DOHH2 (cell line): ENCODE measurements at regions not wholly inside any gene's neighbourhood (a gene's known extent, or its start where the extent isn't known, plus 50 kb on each side); places are given as distances from the start of the nearest gene placed in this dataset.
"Not testable (repeated sequence)": the region's sequence is repeated elsewhere in the genome, so short reads cannot be mapped to it uniquely, and the experiment has no call there.

Source experiments
- H3F3A ChIP-seq: fragments of 200-600 bp; sonication (generic), shearing (Covaris generic); 2 replicates; pipeline ENCODE4 v1.6.0; 2016; ENCODE audit warnings: antibody characterized with exemption, mild to moderate bottlenecking; ENCODE audit not compliant: control insufficient read depth, insufficient read depth
- H3K27ac ChIP-seq: fragments of 200-600 bp; sonication (generic); 2 replicates; pipeline ENCODE4 v1.5.1; 2014; ENCODE audit warnings: low read depth, mild to moderate bottlenecking, low read length, moderate library complexity
- H3K27me3 ChIP-seq: fragments of 200-600 bp; sonication (generic); 2 replicates; pipeline ENCODE4 v1.6.1; 2014; ENCODE audit warnings: mild to moderate bottlenecking, low read length, mixed read lengths; ENCODE audit not compliant: control insufficient read depth
- H3K36me3 ChIP-seq: fragments of 200-600 bp; sonication (generic); 2 replicates; pipeline ENCODE4 v1.6.1; 2014; ENCODE audit warnings: mild to moderate bottlenecking, low read length, moderate library complexity, mixed read lengths; ENCODE audit not compliant: control insufficient read depth
- H3K4me1 ChIP-seq: fragments of 200-600 bp; sonication (generic); 2 replicates; pipeline ENCODE4 v1.6.1; 2014; ENCODE audit warnings: mild to moderate bottlenecking, low read length, mixed read lengths; ENCODE audit not compliant: control insufficient read depth
- H3K4me2 ChIP-seq: fragments of 200-600 bp; sonication (generic); 2 replicates; pipeline ENCODE4 v1.6.0; 2014; ENCODE audit warnings: mild to moderate bottlenecking, low read length, moderate library complexity
- H3K4me3 ChIP-seq: fragments of 200-600 bp; sonication (generic); 2 replicates; pipeline ENCODE4 v1.5.1; 2014; ENCODE audit warnings: mild to moderate bottlenecking, low read length, mixed read lengths
- H3K79me2 ChIP-seq: fragments of 200-600 bp; sonication (generic); 2 replicates; pipeline ENCODE4 v1.6.1; 2014; ENCODE audit warnings: mild to moderate bottlenecking, low read length, mixed read lengths; ENCODE audit not compliant: control insufficient read depth
- H3K9me2 ChIP-seq: fragments of 200-600 bp; sonication (generic); replicated peaks from 2 replicates; pipeline ENCODE4 v1.6.1; 2014; ENCODE audit warnings: mild to moderate bottlenecking, low read length, mixed read lengths; ENCODE audit not compliant: control insufficient read depth
- H3K9me3 ChIP-seq: fragments of 200-600 bp; sonication (generic); 2 replicates; pipeline ENCODE4 v1.6.1; 2014; ENCODE audit warnings: antibody characterized with exemption, low read length, mixed read lengths; ENCODE audit not compliant: control insufficient read depth, insufficient read depth
- H4K20me1 ChIP-seq: fragments of 200-600 bp; sonication (generic); 2 replicates; pipeline ENCODE4 v1.6.0; 2014; ENCODE audit warnings: low read depth, mild to moderate bottlenecking, antibody characterized with exemption, low read length, moderate library complexity; ENCODE audit not compliant: control insufficient read depth, insufficient read depth

GRCh38 chr2:87438780-87439454 is 309.0 kb upstream of the PLGLB2 start:
- not testable (repeated sequence) for H3K27ac ChIP-seq, H3K4me2 ChIP-seq, H3K27me3 ChIP-seq, H3F3A ChIP-seq, H3K9me2 ChIP-seq, H3K4me1 ChIP-seq, H3K4me3 ChIP-seq, H3K9me3 ChIP-seq, H4K20me1 ChIP-seq, H3K36me3 ChIP-seq, H3K79me2 ChIP-seq

GRCh38 chr2:87439617-87440204 is 308.2 kb upstream of the PLGLB2 start:
- not testable (repeated sequence) for H3K9me3 ChIP-seq, H3K4me3 ChIP-seq, H3K4me2 ChIP-seq, H3K9me2 ChIP-seq, H3K27ac ChIP-seq, H3F3A ChIP-seq, H3K36me3 ChIP-seq, H4K20me1 ChIP-seq, H3K4me1 ChIP-seq, H3K27me3 ChIP-seq, H3K79me2 ChIP-seq

GRCh38 chr2:87440650-87441049 is 307.2 kb upstream of the PLGLB2 start:
- not testable (repeated sequence) for H3K4me2 ChIP-seq, H3F3A ChIP-seq, H3K79me2 ChIP-seq, H3K9me2 ChIP-seq, H3K4me3 ChIP-seq, H3K4me1 ChIP-seq, H3K27ac ChIP-seq, H3K27me3 ChIP-seq, H3K36me3 ChIP-seq, H4K20me1 ChIP-seq, H3K9me3 ChIP-seq

GRCh38 chr2:87441375-87441774 is 306.5 kb upstream of the PLGLB2 start:
- not testable (repeated sequence) for H3K4me3 ChIP-seq, H3K36me3 ChIP-seq, H3K4me2 ChIP-seq, H3K27me3 ChIP-seq, H3K79me2 ChIP-seq, H3K4me1 ChIP-seq, H3K9me3 ChIP-seq, H3K9me2 ChIP-seq, H4K20me1 ChIP-seq, H3F3A ChIP-seq, H3K27ac ChIP-seq

- not testable (repeated sequence) for H3K27me3 ChIP-seq, H3K4me3 ChIP-seq, H3K36me3 ChIP-seq, H4K20me1 ChIP-seq, H3F3A ChIP-seq, H3K9me3 ChIP-seq, H3K27ac ChIP-seq, H3K9me2 ChIP-seq, H3K4me2 ChIP-seq, H3K79me2 ChIP-seq, H3K4me1 ChIP-seq
These were observed 304.8 kb upstream of the PLGLB2 start for GRCh38 chr2:87442983-87443577.

- not testable (repeated sequence) for H3K4me1 ChIP-seq, H3K4me2 ChIP-seq, H4K20me1 ChIP-seq, H3K27me3 ChIP-seq, H3K4me3 ChIP-seq, H3K9me2 ChIP-seq, H3K27ac ChIP-seq, H3K79me2 ChIP-seq, H3F3A ChIP-seq, H3K9me3 ChIP-seq, H3K36me3 ChIP-seq
These were observed 302.9 kb upstream of the PLGLB2 start for GRCh38 chr2:87444951-87445350.

- not testable (repeated sequence) for H3K4me2 ChIP-seq, H3K9me3 ChIP-seq, H3K36me3 ChIP-seq, H3K4me1 ChIP-seq, H3K27ac ChIP-seq, H3K27me3 ChIP-seq, H4K20me1 ChIP-seq, H3K4me3 ChIP-seq, H3K9me2 ChIP-seq, H3K79me2 ChIP-seq, H3F3A ChIP-seq
These were observed 302.1 kb upstream of the PLGLB2 start for GRCh38 chr2:87445613-87446312.

GRCh38 chr2:87446313-87446696 is 301.6 kb upstream of the PLGLB2 start:
- H3K4me2 ChIP-seq: not testable (repeated sequence)

More at GRCh38 chr2:87446313-87446696, 301.6 kb upstream of the PLGLB2 start:
- not testable (repeated sequence) for H3K4me3 ChIP-seq, H3K79me2 ChIP-seq, H3F3A ChIP-seq, H3K9me2 ChIP-seq, H4K20me1 ChIP-seq, H3K27me3 ChIP-seq, H3K27ac ChIP-seq, H3K36me3 ChIP-seq, H3K9me3 ChIP-seq, H3K4me1 ChIP-seq
